ENCODE measurements at regions not wholly inside any gene's neighbourhood (a gene's known extent, or its start where the extent isn't known, plus 50 kb on each side); places are given as distances from the start of the nearest gene placed in this dataset.
A peak's percentile ranks its signal among the peaks of the same experiment; 100 is the strongest.

GRCh38 chr2:37457401-37457901 is 113.0 kb downstream of the QPCT start:
- DNase-seq: no peak
- no peaks in the 10 kb centered on the region for H3K36me3 ChIP-seq (replicated peaks in 1 of 2)
- WGBS, 4 donors: 56 to 80% (median 74%) methylated on average over 9 of the region's 9 CpGs
- H3K4me3 ChIP-seq: no peak overlapping the region
- TF ChIP-seq POLR2A (IDR thresholded peaks at IDR 0.05): no peak
- no peak for TF ChIP-seq CTCF (IDR thresholded peaks at IDR 0.05)
- H3K27me3 ChIP-seq: no peaks in the 10 kb centered on the region
- H3K4me1 ChIP-seq (replicated peaks in 1 of 2): peaks cover 0 to 11% of the 10 kb centered on the region in 2 donors
- peak overlapping the region in 3 of 5 donors; percentile 41 to 70 (median 48) for H3K27ac ChIP-seq
- intact Hi-C loops (cut with DNase I): no loop called here
- H3K9me3 ChIP-seq (replicated peaks in 1 of 3): no peaks in the 10 kb centered on the region

- DNase-seq: no peak
- no peaks in the 10 kb centered on the region for H3K9me3 ChIP-seq (replicated peaks in 1 of 3)
- no peak overlapping the region for H3K4me3 ChIP-seq
- peaks cover 0 to 11% of the 10 kb centered on the region in 2 donors for H3K4me1 ChIP-seq (replicated peaks in 1 of 2)
- WGBS, 4 donors: 95 to 100% (median 98%) methylated on average over 2 of the region's 2 CpGs
- peak overlapping the region in 1 of 5 donors; percentile 32 for H3K27ac ChIP-seq
- no peaks in the 10 kb centered on the region for H3K36me3 ChIP-seq (replicated peaks in 1 of 2)
- TF ChIP-seq CTCF (IDR thresholded peaks at IDR 0.05) (no peak), POLR2A (IDR thresholded peaks at IDR 0.05) (no peak)
- no peaks in the 10 kb centered on the region for H3K27me3 ChIP-seq
- intact Hi-C loops (cut with DNase I): no loop called here
Measured at GRCh38 chr2:37458133-37458532, 113.7 kb downstream of the QPCT start.

GRCh38 chr2:37459095-37459981 is 114.9 kb downstream of the QPCT start:
- DNase-seq: no peak
- Histone ChIP-seq H3K27ac (no peak overlapping the region), H3K4me3 (no peak overlapping the region), H3K36me3 (replicated peaks in 1 of 2) (no peaks in the 10 kb centered on the region), H3K27me3 (no peaks in the 10 kb centered on the region), H3K4me1 (replicated peaks in 1 of 2) (peaks cover 0 to 11% of the 10 kb centered on the region in 2 donors), H3K9me3 (replicated peaks in 1 of 3) (no peaks in the 10 kb centered on the region)
- no peak for TF ChIP-seq CTCF (IDR thresholded peaks at IDR 0.05)
- TF ChIP-seq POLR2A (IDR thresholded peaks at IDR 0.05): no peak
- intact Hi-C loops (cut with DNase I): no loop called here
- WGBS, 4 donors: 73 to 82% (median 79%) methylated on average over 3 of the region's 3 CpGs

- Histone ChIP-seq H3K4me3 (no peak overlapping the region), H3K36me3 (replicated peaks in 1 of 2) (no peaks in the 10 kb centered on the region), H3K27me3 (no peaks in the 10 kb centered on the region), H3K9me3 (replicated peaks in 1 of 3) (peaks cover 0 to 5% (median 0%) of the 10 kb centered on the region in 3 donors), H3K4me1 (replicated peaks in 1 of 2) (peaks cover 0 to 11% of the 10 kb centered on the region in 2 donors), H3K27ac (peak overlapping the region in 1 of 5 donors; percentile 49)
- WGBS, 4 donors: 83 to 93% (median 90%) methylated on average over 2 of the region's 2 CpGs
- intact Hi-C loops (cut with DNase I): no loop called here
- TF ChIP-seq CTCF (IDR thresholded peaks at IDR 0.05) (no peak), POLR2A (IDR thresholded peaks at IDR 0.05) (no peak)
- DNase-seq: no peak
Measured at GRCh38 chr2:37460896-37461229, 116.4 kb downstream of the QPCT start.
